GM19351 (cell line): ENCODE measurements at regions not wholly inside any gene's neighbourhood (a gene's known extent, or its start where the extent isn't known, plus 50 kb on each side); places are given as distances from the start of the nearest gene placed in this dataset.

Source experiments
- ATAC-seq: cut with Tn5 transposase; IDR thresholded peaks from one replicate; pipeline ENCODE4 v1.9.1; 2021; ENCODE audit warnings: mild to moderate bottlenecking, moderate library complexity; ENCODE audit not compliant: unreplicated experiment

DNA sequence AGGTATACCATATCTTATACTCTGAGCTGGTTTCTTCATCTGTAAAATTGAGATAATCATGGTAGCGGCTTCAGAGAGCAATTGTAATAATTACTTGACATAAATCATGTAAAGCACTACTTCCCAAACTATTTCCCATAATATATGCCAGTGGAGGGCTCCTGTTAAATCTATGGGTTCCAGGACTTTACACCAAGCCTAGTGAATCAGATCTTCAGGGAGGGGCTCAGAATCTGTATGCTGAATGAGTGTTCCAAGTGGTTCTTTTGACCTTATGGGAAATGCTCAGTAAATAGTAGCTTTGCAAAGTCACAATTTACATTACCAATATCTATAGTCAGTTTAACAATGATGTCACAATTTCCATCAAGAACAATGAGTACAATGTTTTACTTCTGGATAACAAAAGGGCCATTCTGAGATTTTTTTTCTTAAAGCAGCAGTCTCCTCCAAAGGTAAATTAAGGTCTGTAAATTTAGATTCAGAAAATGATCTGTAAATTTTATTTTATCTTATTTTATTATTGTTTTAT, 50.9 kb upstream of the NLK start:
- no peak for ATAC-seq
